ENCODE measurements at regions not wholly inside any gene's neighbourhood (a gene's known extent, or its start where the extent isn't known, plus 50 kb on each side); places are given as distances from the start of the nearest gene placed in this dataset.

GRCh38 chr15:95095250-95095649, 863.9 kb downstream of the MCTP2 start:
- H3K27ac ChIP-seq (ENCODE audit: low read length), result no peak overlapping the region
- H3K4me1 ChIP-seq (ENCODE audit: insufficient read depth, low read length), result no peaks in the 10 kb centered on the region
- no peak overlapping the region for H3K4me2 ChIP-seq (ENCODE audit: insufficient read depth, low read length)
- no peaks in the 10 kb centered on the region for H4K20me1 ChIP-seq (ENCODE audit: insufficient read depth, low read length)
- H3K9ac ChIP-seq (ENCODE audit: low read depth, low read length), result no peak overlapping the region
- H3K36me3 ChIP-seq (ENCODE audit: insufficient read depth, low read length), result no peaks in the 10 kb centered on the region
- TF ChIP-seq EZH2 (IDR thresholded peaks at IDR 0.05; ENCODE audit: borderline replicate concordance, low read depth, low read length, severe bottlenecking), result no peak
- H3K9me3 ChIP-seq (ENCODE audit: insufficient read depth, low read length, severe bottlenecking), result no peaks in the 10 kb centered on the region
- ATAC-seq (ENCODE audit: insufficient read depth, low read depth) (no peak), DNase-seq (no peak)
- no peak overlapping the region for H3K4me3 ChIP-seq (ENCODE audit: low read depth in 1 of 2, low read length in 2 of 2)
- no peaks in the 10 kb centered on the region for H3K27me3 ChIP-seq (ENCODE audit: insufficient read depth, low read length, poor library complexity)
- H2AFZ ChIP-seq (ENCODE audit: low read depth, low read length), result no peak overlapping the region
- H3K79me2 ChIP-seq (ENCODE audit: insufficient read depth, low read length), result no peaks in the 10 kb centered on the region

GRCh38 chr15:95096651-95097050, 865.3 kb downstream of the MCTP2 start:
- H3K4me1 ChIP-seq (ENCODE audit: insufficient read depth, low read length), result no peaks in the 10 kb centered on the region
- TF ChIP-seq CTCF (IDR thresholded peaks at IDR 0.05; ENCODE audit: borderline replicate concordance, extremely low read depth, low read length, poor library complexity, severe bottlenecking), result no peak
- no peak for TF ChIP-seq EZH2 (IDR thresholded peaks at IDR 0.05; ENCODE audit: borderline replicate concordance, low read depth, low read length, severe bottlenecking)
- H3K4me2 ChIP-seq (ENCODE audit: insufficient read depth, low read length), result no peak overlapping the region
- no peaks in the 10 kb centered on the region for H3K36me3 ChIP-seq (ENCODE audit: insufficient read depth, low read length)
- H3K4me3 ChIP-seq (ENCODE audit: low read depth in 1 of 2, low read length in 2 of 2), result no peak overlapping the region
- H3K79me2 ChIP-seq (ENCODE audit: insufficient read depth, low read length), result no peaks in the 10 kb centered on the region
- H2AFZ ChIP-seq (ENCODE audit: low read depth, low read length), result no peak overlapping the region
- no peaks in the 10 kb centered on the region for H3K9me3 ChIP-seq (ENCODE audit: insufficient read depth, low read length, severe bottlenecking)
- no peak for DNase-seq
- no peaks in the 10 kb centered on the region for H3K27me3 ChIP-seq (ENCODE audit: insufficient read depth, low read length, poor library complexity)
- ATAC-seq (ENCODE audit: insufficient read depth, low read depth), result no peak
- no peak overlapping the region for H3K9ac ChIP-seq (ENCODE audit: low read depth, low read length)
- H3K27ac ChIP-seq (ENCODE audit: low read length), result no peak overlapping the region
- no peaks in the 10 kb centered on the region for H4K20me1 ChIP-seq (ENCODE audit: insufficient read depth, low read length)

- Histone ChIP-seq H3K27me3 (ENCODE audit: insufficient read depth, low read length, poor library complexity) (no peaks in the 10 kb centered on the region), H3K27ac (ENCODE audit: low read length) (no peak overlapping the region), H3K4me1 (ENCODE audit: insufficient read depth, low read length) (no peaks in the 10 kb centered on the region), H3K4me3 (ENCODE audit: low read depth in 1 of 2, low read length in 2 of 2) (no peak overlapping the region), H2AFZ (ENCODE audit: low read depth, low read length) (no peak overlapping the region), H3K4me2 (ENCODE audit: insufficient read depth, low read length) (no peak overlapping the region), H3K79me2 (ENCODE audit: insufficient read depth, low read length) (no peaks in the 10 kb centered on the region), H4K20me1 (ENCODE audit: insufficient read depth, low read length) (no peaks in the 10 kb centered on the region), H3K9ac (ENCODE audit: low read depth, low read length) (no peak overlapping the region), H3K9me3 (ENCODE audit: insufficient read depth, low read length, severe bottlenecking) (no peaks in the 10 kb centered on the region), H3K36me3 (ENCODE audit: insufficient read depth, low read length) (no peaks in the 10 kb centered on the region)
- ATAC-seq (ENCODE audit: insufficient read depth, low read depth) (no peak), DNase-seq (no peak)
- TF ChIP-seq EZH2 (IDR thresholded peaks at IDR 0.05; ENCODE audit: borderline replicate concordance, low read depth, low read length, severe bottlenecking) (no peak), CTCF (IDR thresholded peaks at IDR 0.05; ENCODE audit: borderline replicate concordance, extremely low read depth, low read length, poor library complexity, severe bottlenecking) (no peak)
Measured at GRCh38 chr15:95097361-95097760, 866.0 kb downstream of the MCTP2 start.

GRCh38 chr15:95105229-95105628, 873.9 kb downstream of the MCTP2 start:
- no peaks in the 10 kb centered on the region for H3K27me3 ChIP-seq (ENCODE audit: insufficient read depth, low read length, poor library complexity)
- no peaks in the 10 kb centered on the region for H3K4me1 ChIP-seq (ENCODE audit: insufficient read depth, low read length)
- no peaks in the 10 kb centered on the region for H3K36me3 ChIP-seq (ENCODE audit: insufficient read depth, low read length)
- no peak overlapping the region for H3K4me3 ChIP-seq (ENCODE audit: low read depth in 1 of 2, low read length in 2 of 2)
- no peak for TF ChIP-seq EZH2 (IDR thresholded peaks at IDR 0.05; ENCODE audit: borderline replicate concordance, low read depth, low read length, severe bottlenecking)
- TF ChIP-seq CTCF (IDR thresholded peaks at IDR 0.05; ENCODE audit: borderline replicate concordance, extremely low read depth, low read length, poor library complexity, severe bottlenecking), result no peak
- DNase-seq, result no peak
- H2AFZ ChIP-seq (ENCODE audit: low read depth, low read length), result no peak overlapping the region
- H3K79me2 ChIP-seq (ENCODE audit: insufficient read depth, low read length), result no peaks in the 10 kb centered on the region
- no peak overlapping the region for H3K4me2 ChIP-seq (ENCODE audit: insufficient read depth, low read length)
- no peak for ATAC-seq (ENCODE audit: insufficient read depth, low read depth)
- no peak overlapping the region for H3K27ac ChIP-seq (ENCODE audit: low read length)
- H3K9ac ChIP-seq (ENCODE audit: low read depth, low read length), result no peak overlapping the region
- no peaks in the 10 kb centered on the region for H4K20me1 ChIP-seq (ENCODE audit: insufficient read depth, low read length)
- no peaks in the 10 kb centered on the region for H3K9me3 ChIP-seq (ENCODE audit: insufficient read depth, low read length, severe bottlenecking)
